BLaER1 treated with 17β-estradiol and CSF1 and Interleukin-3, amounts not matched to agents 10 nM and 100 nM (cell line): ENCODE measurements at regions not wholly inside any gene's neighbourhood (a gene's known extent, or its start where the extent isn't known, plus 50 kb on each side); places are given as distances from the start of the nearest gene placed in this dataset.

Experiments
- H3K27ac ChIP-seq, 11 experiments: shearing (Covaris generic); formaldehyde crosslinking; 2 replicates each; pipeline ENCODE4 v1.8.1; 2022
- H3K27me3 ChIP-seq, 11 experiments: shearing (Covaris generic); formaldehyde crosslinking; 2 replicates each; pipeline ENCODE4 v1.8.1; 2022
- H3K36me3 ChIP-seq, 11 experiments: shearing (Covaris generic); formaldehyde crosslinking; 2 replicates each; pipeline ENCODE4 v1.8.1; 2022
- H3K4me1 ChIP-seq, 10 experiments: shearing (Covaris generic); formaldehyde crosslinking; 2 replicates each; pipeline ENCODE4 v1.8.1; 2022
- H3K4me2 ChIP-seq, 11 experiments: shearing (Covaris generic); formaldehyde crosslinking; 2 replicates each; pipeline ENCODE4 v1.8.1; 2022
- H3K4me3 ChIP-seq, 10 experiments: shearing (Covaris generic); formaldehyde crosslinking; 2 replicates each; pipeline ENCODE4 v1.8.1; 2022
- H3K9ac ChIP-seq, 11 experiments: shearing (Covaris generic); formaldehyde crosslinking; 2 replicates each; pipeline ENCODE4 v1.8.1; 2022
- H3K9me3 ChIP-seq, 11 experiments: shearing (Covaris generic); formaldehyde crosslinking; replicated peaks in 1 of 11; 2 replicates each; pipeline ENCODE4 v1.8.1; 2022
- H4K20me1 ChIP-seq, 11 experiments: shearing (Covaris generic); formaldehyde crosslinking; 2 replicates each; pipeline ENCODE4 v1.8.1; 2022
- Cebpa-rat ChIP-seq, 11 experiments: shearing (Covaris generic); IDR thresholded peaks; 2 replicates each; pipeline ENCODE4 v1.8.1; 2022

GRCh38 chrX:2614911-2615310, 76.2 kb upstream of the CD99 start:
- Histone ChIP-seq H4K20me1 (no peaks in the 10 kb centered on the region; a peak in 1 of 22 replicates), H3K36me3 (peaks cover 46 to 73% (median 61%) of the 10 kb centered on the region in 11 experiments; a peak in 21 of 22 replicates), H3K4me3 (peak overlapping the region in 2 of 10 experiments; percentile 3 to 23; a peak in 4 of 20 replicates), H3K27ac (peak overlapping the region; percentile 36 to 88 (median 82); a peak in 21 of 22 replicates), H3K27me3 (no peaks in the 10 kb centered on the region), H3K4me1 (peaks cover 45 to 87% (median 52%) of the 10 kb centered on the region in 10 experiments), H3K9ac (peak overlapping the region in 9 of 11 experiments; percentile 55 to 71 (median 64); a peak in 17 of 22 replicates), H3K9me3 (no peaks in the 10 kb centered on the region), H3K4me2 (peak overlapping the region; percentile 41 to 86 (median 77))
- no peak for TF ChIP-seq Cebpa-rat (IDR thresholded peaks at IDR 0.05)

- peak overlapping the region; percentile 24 to 88 (median 81); a peak in 19 of 22 replicates for H3K27ac ChIP-seq
- peak overlapping the region; percentile 77 to 98 (median 92) for H3K4me2 ChIP-seq
These were observed 80.6 kb upstream of the CD99 start for GRCh38 chrX:2610246-2611170.

GRCh38 chrX:2609431-2610238, 81.5 kb upstream of the CD99 start:
- peaks cover 0 to 18% (median 0%) of the 10 kb centered on the region in 11 experiments; a peak in 5 of 22 replicates for H4K20me1 ChIP-seq
- H3K4me2 ChIP-seq, result peak overlapping the region; percentile 77 to 98 (median 92)

More at GRCh38 chrX:2610246-2611170, 80.6 kb upstream of the CD99 start:
- H4K20me1 ChIP-seq, result peaks cover 0 to 10% (median 0%) of the 10 kb centered on the region in 11 experiments; a peak in 4 of 22 replicates
- peaks cover 17 to 30% (median 22%) of the 10 kb centered on the region in 11 experiments; a peak in 21 of 22 replicates for H3K36me3 ChIP-seq
- peaks cover 45 to 58% (median 53%) of the 10 kb centered on the region in 10 experiments for H3K4me1 ChIP-seq
- H3K4me3 ChIP-seq, result peak overlapping the region; percentile 79 to 98 (median 84)
- TF ChIP-seq Cebpa-rat (IDR thresholded peaks at IDR 0.05), result no peak
- no peaks in the 10 kb centered on the region for H3K27me3 ChIP-seq
- H3K9me3 ChIP-seq, result peaks cover 0 to 7% (median 0%) of the 10 kb centered on the region in 11 experiments; a peak in 3 of 22 replicates
- peak overlapping the region; percentile 79 to 95 (median 86) for H3K9ac ChIP-seq

GRCh38 chrX:2608638-2609430, 82.3 kb upstream of the CD99 start:
- Histone ChIP-seq H3K4me1 (peaks cover 39 to 52% (median 46%) of the 10 kb centered on the region in 10 experiments), H3K27me3 (no peaks in the 10 kb centered on the region), H3K4me3 (peak overlapping the region; percentile 79 to 98 (median 84)), H4K20me1 (peaks cover 0 to 25% (median 0%) of the 10 kb centered on the region in 11 experiments; a peak in 6 of 22 replicates), H3K36me3 (peaks cover 16 to 31% (median 25%) of the 10 kb centered on the region in 11 experiments; a peak in 21 of 22 replicates), H3K27ac (peak overlapping the region; percentile 79 to 93 (median 82)), H3K9ac (peak overlapping the region; percentile 79 to 95 (median 86)), H3K4me2 (peak overlapping the region; percentile 81 to 98 (median 91)), H3K9me3 (peaks cover 0 to 7% (median 0%) of the 10 kb centered on the region in 11 experiments; a peak in 3 of 22 replicates)
- no peak for TF ChIP-seq Cebpa-rat (IDR thresholded peaks at IDR 0.05)

More at GRCh38 chrX:2609431-2610238, 81.5 kb upstream of the CD99 start:
- Histone ChIP-seq H3K9me3 (peaks cover 0 to 7% (median 0%) of the 10 kb centered on the region in 11 experiments; a peak in 3 of 22 replicates), H3K27me3 (no peaks in the 10 kb centered on the region), H3K4me1 (peaks cover 38 to 57% (median 47%) of the 10 kb centered on the region in 10 experiments), H3K27ac (peak overlapping the region; percentile 39 to 88 (median 81); a peak in 21 of 22 replicates), H3K4me3 (peak overlapping the region; percentile 79 to 98 (median 84)), H3K9ac (peak overlapping the region; percentile 79 to 95 (median 86)), H3K36me3 (peaks cover 20 to 32% (median 27%) of the 10 kb centered on the region in 11 experiments; a peak in 21 of 22 replicates)
- TF ChIP-seq Cebpa-rat (IDR thresholded peaks at IDR 0.05), result no peak

- Histone ChIP-seq H3K4me2 (peak overlapping the region in 9 of 11 experiments; percentile 13 to 95 (median 90); a peak in 13 of 22 replicates), H3K9ac (no peak overlapping the region), H4K20me1 (peaks cover 0 to 42% (median 0%) of the 10 kb centered on the region in 11 experiments; a peak in 6 of 22 replicates), H3K4me3 (no peak overlapping the region), H3K36me3 (peaks cover 14 to 35% (median 22%) of the 10 kb centered on the region in 11 experiments), H3K27me3 (no peaks in the 10 kb centered on the region), H3K9me3 (peaks cover 0 to 14% (median 7%) of the 10 kb centered on the region in 11 experiments; a peak in 11 of 22 replicates), H3K4me1 (peaks cover 33 to 52% (median 45%) of the 10 kb centered on the region in 10 experiments), H3K27ac (no peak overlapping the region)
- no peak for TF ChIP-seq Cebpa-rat (IDR thresholded peaks at IDR 0.05)
These were observed 84.0 kb upstream of the CD99 start for GRCh38 chrX:2607113-2607512.

GRCh38 chrX:2600564-2600963, 90.5 kb upstream of the CD99 start:
- H3K9ac ChIP-seq, result no peak overlapping the region
- H3K27ac ChIP-seq, result no peak overlapping the region
- no peaks in the 10 kb centered on the region for H3K27me3 ChIP-seq
- H3K36me3 ChIP-seq, result peaks cover 59 to 86% (median 68%) of the 10 kb centered on the region in 11 experiments
- peaks cover 33 to 67% (median 48%) of the 10 kb centered on the region in 11 experiments for H3K9me3 ChIP-seq
- H3K4me1 ChIP-seq, result peaks cover 5 to 24% (median 14%) of the 10 kb centered on the region in 10 experiments; a peak in 17 of 20 replicates
- no peak overlapping the region for H3K4me3 ChIP-seq
- no peak overlapping the region for H3K4me2 ChIP-seq
- TF ChIP-seq Cebpa-rat (IDR thresholded peaks at IDR 0.05), result no peak
- peaks cover 0 to 55% (median 0%) of the 10 kb centered on the region in 11 experiments; a peak in 4 of 22 replicates for H4K20me1 ChIP-seq

- Histone ChIP-seq H3K36me3 (peaks cover 43 to 71% (median 52%) of the 10 kb centered on the region in 11 experiments; a peak in 21 of 22 replicates), H3K27ac (no peak overlapping the region), H3K9ac (no peak overlapping the region), H3K4me3 (no peak overlapping the region; a peak in 1 of 20 replicates), H3K4me1 (peaks cover 11 to 40% (median 19%) of the 10 kb centered on the region in 10 experiments), H3K27me3 (no peaks in the 10 kb centered on the region; a peak in 1 of 22 replicates), H4K20me1 (peaks cover 0 to 50% (median 0%) of the 10 kb centered on the region in 11 experiments; a peak in 3 of 22 replicates), H3K4me2 (no peak overlapping the region), H3K9me3 (peaks cover 42 to 74% (median 54%) of the 10 kb centered on the region in 11 experiments)
- no peak for TF ChIP-seq Cebpa-rat (IDR thresholded peaks at IDR 0.05)
These were observed 94.4 kb upstream of the CD99 start for GRCh38 chrX:2596555-2597255.
